Activated naive CD4-positive, alpha-beta T cell treated with anti-CD3 and anti-CD28 coated beads for 36 hours (primary cell): ENCODE measurements at regions not wholly inside any gene's neighbourhood (a gene's known extent, or its start where the extent isn't known, plus 50 kb on each side); places are given as distances from the start of the nearest gene placed in this dataset.
"Not testable (repeated sequence)": the region's sequence is repeated elsewhere in the genome, so short reads cannot be mapped to it uniquely, and the experiment has no call there.

Source experiments
- CTCF ChIA-PET: fragments of 350-600 bp; sonication (Branson Sonifier 250); formaldehyde crosslinking; loops from one replicate; lab custom pipeline; 2021; ENCODE audit warnings: antibody characterized with exemption; lab: Charles Lee
- DNase-seq: peaks from one replicate; pipeline ENCODE4 v3.0.0-alpha.2; 2020
- H3K27ac Mint-ChIP-seq: one replicate; pipeline ENCODE4 v1.8.0; 2021; ENCODE audit warnings: mild to moderate bottlenecking, mixed read lengths
- H3K27me3 Mint-ChIP-seq: one replicate; pipeline ENCODE4 v1.8.0; 2021; ENCODE audit warnings: low read depth, mixed read lengths
- H3K36me3 Mint-ChIP-seq: one replicate; pipeline ENCODE4 v1.8.0; 2021; ENCODE audit warnings: low read depth, mixed read lengths
- H3K4me1 Mint-ChIP-seq: one replicate; pipeline ENCODE4 v1.8.0; 2021; ENCODE audit warnings: low read depth, mixed read lengths
- H3K4me3 Mint-ChIP-seq: one replicate; pipeline ENCODE4 v1.8.0; 2021; ENCODE audit warnings: mild to moderate bottlenecking, moderate library complexity, mixed read lengths
- H3K9me3 Mint-ChIP-seq: one replicate; pipeline ENCODE4 v1.8.0; 2021; ENCODE audit warnings: mixed read lengths
- intact Hi-C: fragments of 100-400 bp; cut with micrococcal nuclease; formaldehyde crosslinking; loops from one replicate; pipeline ENCODE4 v1.15.1; 2023

DNA sequence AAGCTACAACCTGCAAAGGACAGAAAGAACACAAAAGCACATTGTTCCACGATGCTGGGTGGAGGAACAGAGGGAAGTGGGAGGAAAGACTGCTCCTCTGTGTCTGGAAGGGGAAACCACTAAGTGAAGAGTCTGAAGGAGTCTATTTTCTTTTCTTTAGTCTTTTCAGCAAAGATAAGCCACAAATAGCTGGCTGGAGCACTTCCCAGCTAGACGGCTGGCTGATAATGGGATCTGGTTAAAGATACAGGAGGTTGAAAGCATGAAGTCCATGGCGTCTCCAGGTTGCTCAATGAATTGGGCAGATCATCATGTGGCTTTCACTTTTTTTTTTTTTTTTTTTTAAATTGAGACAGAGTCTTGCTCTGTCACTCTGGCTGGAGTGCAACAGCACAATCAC is 154.0 kb upstream of the KCNG1 start:
- H3K4me1 Mint-ChIP-seq, result no peaks in the 10 kb centered on the region
- no peaks in the 10 kb centered on the region for H3K36me3 Mint-ChIP-seq
- intact Hi-C loops, result no loop called here
- CTCF ChIA-PET, result no interaction called here
- no peak overlapping the region for H3K4me3 Mint-ChIP-seq
- H3K27ac Mint-ChIP-seq, result no peak overlapping the region
- H3K27me3 Mint-ChIP-seq, result peaks cover 33% of the 10 kb centered on the region
- no peak for DNase-seq
- no peaks in the 10 kb centered on the region for H3K9me3 Mint-ChIP-seq

DNA sequence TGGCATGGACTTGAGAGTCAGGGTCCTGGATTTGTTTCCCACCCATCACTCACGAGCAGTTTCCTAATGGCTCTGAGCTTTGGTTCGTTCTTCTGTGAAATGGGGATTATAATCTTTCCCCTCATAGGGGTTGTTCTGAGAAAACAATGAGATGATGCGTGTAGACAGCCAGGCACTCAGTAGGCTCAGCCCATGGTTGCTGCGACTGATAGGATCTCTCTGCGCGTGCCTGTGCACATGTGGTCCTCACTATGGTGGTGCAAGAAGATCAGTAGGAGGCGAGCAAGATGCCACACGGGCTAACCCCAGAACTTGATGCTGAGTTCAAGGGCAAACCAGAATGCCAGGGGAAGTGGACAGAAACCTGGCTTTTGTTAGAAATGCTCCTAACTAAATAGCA is 153.5 kb upstream of the KCNG1 start:
- Mint-ChIP-seq H3K4me1 (no peaks in the 10 kb centered on the region), H3K27me3 (peaks cover 34% of the 10 kb centered on the region), H3K9me3 (no peaks in the 10 kb centered on the region), H3K4me3 (no peak overlapping the region), H3K36me3 (no peaks in the 10 kb centered on the region), H3K27ac (no peak overlapping the region)
- intact Hi-C loops, result no loop called here
- CTCF ChIA-PET, result no interaction called here
- no peak for DNase-seq

DNA sequence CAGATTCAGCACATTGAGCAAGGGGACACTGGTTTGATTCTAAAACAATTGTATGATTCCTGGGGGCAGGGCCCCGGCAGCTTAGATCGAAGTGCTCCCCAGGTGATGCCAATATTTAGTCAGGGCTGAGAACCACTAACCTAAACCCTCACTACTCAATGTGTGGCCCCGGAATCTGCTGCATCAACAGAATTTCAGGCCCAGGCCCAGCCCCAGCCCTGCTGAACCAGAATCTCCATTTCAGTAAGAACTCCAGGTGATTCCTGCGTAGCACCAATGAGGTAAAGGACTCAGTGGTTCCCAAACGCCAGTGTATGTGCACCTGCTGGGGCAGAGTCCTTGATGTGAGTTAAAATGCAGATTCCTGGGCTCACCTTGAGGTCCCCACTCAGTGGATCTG is 152.8 kb upstream of the KCNG1 start:
- Mint-ChIP-seq H3K9me3 (no peaks in the 10 kb centered on the region), H3K4me3 (no peak overlapping the region), H3K36me3 (no peaks in the 10 kb centered on the region), H3K27me3 (peaks cover 34% of the 10 kb centered on the region), H3K27ac (no peak overlapping the region), H3K4me1 (no peaks in the 10 kb centered on the region)
- CTCF ChIA-PET, result no interaction called here
- no peak for DNase-seq
- intact Hi-C loops, result no loop called here

DNA sequence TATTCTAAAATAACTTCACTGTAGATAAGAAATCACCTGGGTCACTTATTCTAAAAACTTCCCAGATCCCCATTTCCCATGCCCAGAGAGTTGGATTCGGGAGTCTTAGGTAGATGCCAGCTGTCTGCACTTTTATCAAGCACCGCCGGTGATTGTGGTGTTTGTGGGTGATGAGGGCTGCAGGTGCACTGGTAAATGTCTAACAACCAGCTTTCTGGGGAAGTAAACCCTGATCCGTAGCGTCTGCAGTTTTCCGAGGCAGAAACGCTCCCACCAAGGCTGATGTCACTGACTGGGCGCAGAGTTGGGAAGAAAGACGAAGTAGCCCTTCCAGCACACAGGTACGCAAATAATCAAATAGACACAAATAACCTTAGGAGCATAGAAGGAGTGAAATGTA is 152.2 kb upstream of the KCNG1 start:
- Mint-ChIP-seq H3K36me3 (no peaks in the 10 kb centered on the region), H3K27ac (no peak overlapping the region), H3K4me3 (no peak overlapping the region), H3K4me1 (no peaks in the 10 kb centered on the region), H3K9me3 (no peaks in the 10 kb centered on the region), H3K27me3 (peaks cover 33% of the 10 kb centered on the region)
- intact Hi-C loops, result no loop called here
- DNase-seq, result no peak
- CTCF ChIA-PET, result no interaction called here

DNA sequence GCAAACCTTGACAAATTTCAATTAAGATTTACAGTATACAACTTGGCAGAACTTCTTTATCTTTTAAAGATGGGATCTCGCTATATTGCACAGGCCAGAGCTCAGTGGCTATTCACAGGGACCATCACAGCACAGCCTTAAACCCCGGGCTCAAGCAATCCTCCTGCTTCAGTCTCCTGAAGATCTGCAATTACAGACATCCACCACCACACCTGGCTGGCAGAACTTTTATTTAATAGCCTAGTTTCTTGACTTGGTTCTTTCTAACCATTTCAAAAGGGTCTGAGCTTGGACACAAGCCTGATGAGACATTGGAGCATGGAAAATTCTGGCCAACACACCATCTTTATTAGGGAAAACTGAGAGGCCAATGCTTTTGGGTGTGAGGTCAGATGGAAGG is 151.6 kb upstream of the KCNG1 start:
- H3K4me1 Mint-ChIP-seq, result no peaks in the 10 kb centered on the region
- no peak overlapping the region for H3K4me3 Mint-ChIP-seq
- peaks cover 35% of the 10 kb centered on the region for H3K27me3 Mint-ChIP-seq

DNA sequence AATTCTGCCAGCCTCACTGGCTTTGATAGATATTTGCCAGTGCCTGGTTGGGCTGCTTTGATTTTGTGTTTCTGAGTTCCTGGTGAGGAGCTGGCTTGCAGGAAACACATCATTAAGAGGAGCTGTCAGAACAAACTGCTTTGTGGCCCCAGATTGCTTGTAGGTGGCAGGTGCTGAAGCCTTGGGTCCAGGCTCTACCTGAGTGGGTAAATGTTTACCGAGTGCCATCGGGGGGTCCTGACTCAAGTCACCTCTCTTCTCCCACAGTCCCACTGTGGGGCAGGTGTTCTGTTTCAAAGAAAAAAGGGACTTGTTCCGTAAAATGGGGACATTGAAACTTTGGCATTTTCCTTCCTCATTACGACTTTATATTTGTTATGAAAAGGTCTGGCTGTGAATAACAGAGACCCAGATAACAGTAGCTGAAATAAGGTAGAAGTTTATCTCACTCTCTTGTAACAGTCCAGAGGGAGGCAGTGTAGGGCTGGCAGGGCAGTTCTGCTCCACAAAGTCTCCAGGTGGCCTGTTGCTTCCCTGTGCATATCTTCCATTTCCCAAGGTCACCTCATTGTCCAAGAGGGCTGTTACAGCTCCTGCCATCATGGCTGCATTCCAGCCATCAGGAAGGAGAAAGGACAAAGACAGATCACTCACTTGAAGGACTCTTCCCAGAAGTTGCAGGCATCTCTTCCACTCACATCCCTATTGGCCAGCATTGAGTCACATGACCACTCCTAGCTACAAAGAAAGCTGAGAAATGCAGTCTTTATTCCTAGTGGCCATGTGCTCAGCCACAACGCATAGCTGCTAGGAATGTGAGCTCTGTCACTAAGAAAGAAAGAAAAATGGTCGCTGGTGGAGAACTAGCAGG is 149.9 kb upstream of the KCNG1 start:
- Mint-ChIP-seq H3K36me3 (no peaks in the 10 kb centered on the region), H3K27me3 (peaks cover 30% of the 10 kb centered on the region)

More for the DNA sequence above, 151.6 kb upstream of the KCNG1 start:
- Mint-ChIP-seq H3K27ac (no peak overlapping the region), H3K9me3 (no peaks in the 10 kb centered on the region), H3K36me3 (no peaks in the 10 kb centered on the region)
- intact Hi-C loops, result no loop called here
- CTCF ChIA-PET, result no interaction called here
- no peak for DNase-seq

DNA sequence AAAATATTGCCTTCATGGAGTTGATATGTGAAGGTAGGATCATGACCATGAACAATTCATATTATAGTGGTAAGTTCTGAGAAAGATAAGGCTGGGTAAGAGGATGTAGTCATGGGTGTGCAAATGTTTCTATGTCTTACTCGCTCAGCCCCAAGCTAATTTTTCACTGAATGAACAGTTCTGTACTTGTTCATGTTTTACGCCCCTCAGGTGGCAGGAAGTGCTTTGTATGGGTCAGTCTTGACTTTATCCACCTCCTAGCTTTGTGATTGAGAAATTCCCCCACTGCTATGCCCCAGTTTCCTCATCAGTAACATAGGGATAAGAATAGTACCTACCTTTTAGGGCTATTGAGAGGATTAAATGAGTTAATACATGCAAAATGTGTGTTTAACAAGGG is 148.2 kb upstream of the KCNG1 start:
- CTCF ChIA-PET, result no interaction called here
- Mint-ChIP-seq H3K9me3 (no peaks in the 10 kb centered on the region), H3K36me3 (no peaks in the 10 kb centered on the region), H3K27ac (no peak overlapping the region), H3K4me3 (no peak overlapping the region), H3K4me1 (no peaks in the 10 kb centered on the region), H3K27me3 (peaks cover 30% of the 10 kb centered on the region)
- no peak for DNase-seq
- intact Hi-C loops, result no loop called here

More for the DNA sequence above, 149.9 kb upstream of the KCNG1 start:
- intact Hi-C loops, result no loop called here
- DNase-seq, result no peak
- H3K4me3 Mint-ChIP-seq, result no peak overlapping the region
- CTCF ChIA-PET, result interaction anchor here (0.5 to 1.5 kb wide), 2 partner anchors 23 to 134 kb away, joined by 3 read pairs; no protein-coding TSS in a partner anchor
- H3K9me3 Mint-ChIP-seq, result no peaks in the 10 kb centered on the region
- no peak overlapping the region for H3K27ac Mint-ChIP-seq
- no peaks in the 10 kb centered on the region for H3K4me1 Mint-ChIP-seq

DNA sequence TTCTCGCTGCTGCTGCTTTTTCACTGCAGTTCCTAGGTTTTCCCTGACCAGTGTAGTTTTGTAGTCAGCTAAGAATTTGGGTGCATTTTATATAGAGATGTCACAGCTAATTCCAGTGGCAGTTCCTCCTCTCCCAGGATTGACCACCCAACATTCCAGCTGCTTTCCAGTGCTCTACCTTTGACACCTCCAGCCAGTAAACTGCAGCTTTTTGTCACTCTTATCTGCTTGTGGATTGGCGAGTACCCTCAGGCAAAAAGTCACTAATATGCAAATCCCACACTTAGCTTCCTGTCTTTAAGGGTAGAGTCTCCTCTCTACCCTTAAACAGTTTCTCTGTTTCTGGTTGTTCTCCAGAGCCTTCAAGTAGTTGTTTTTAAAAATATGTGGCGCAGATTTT is 146.9 kb upstream of the KCNG1 start:
- H3K27ac Mint-ChIP-seq, result no peak overlapping the region
- no peaks in the 10 kb centered on the region for H3K36me3 Mint-ChIP-seq
- CTCF ChIA-PET, result interaction anchor here (0.6 kb wide), 1 partner anchor 40 kb away, joined by 3 read pairs; no protein-coding TSS in a partner anchor
- DNase-seq, result no peak
- no peak overlapping the region for H3K4me3 Mint-ChIP-seq
- peaks cover 27% of the 10 kb centered on the region for H3K27me3 Mint-ChIP-seq
- no peaks in the 10 kb centered on the region for H3K4me1 Mint-ChIP-seq
- H3K9me3 Mint-ChIP-seq, result no peaks in the 10 kb centered on the region
- intact Hi-C loops, result no loop called here

DNA sequence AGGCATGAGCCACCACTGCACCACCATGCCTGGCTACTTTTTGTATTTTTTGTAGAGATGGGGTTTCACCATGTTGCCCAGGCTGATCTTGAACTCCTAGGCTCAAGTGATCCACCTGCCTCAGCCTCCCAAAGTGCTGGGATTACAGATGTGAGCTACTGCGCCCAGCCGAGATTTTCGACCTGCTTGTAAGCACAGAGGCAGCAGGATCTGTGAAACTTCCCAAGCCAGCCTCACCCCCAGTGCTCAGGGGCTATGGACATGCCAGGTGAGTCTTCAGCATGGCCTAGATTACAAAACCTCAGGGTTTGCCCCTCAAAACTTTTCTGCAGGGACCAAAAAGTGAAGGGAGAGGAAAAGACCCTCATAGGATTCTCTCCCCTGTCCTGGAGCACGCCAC is 145.0 kb upstream of the KCNG1 start:
- H3K4me1 Mint-ChIP-seq, H3K9me3 Mint-ChIP-seq, H3K4me3 Mint-ChIP-seq, CTCF ChIA-PET, H3K27ac Mint-ChIP-seq, DNase-seq, intact Hi-C loops, H3K36me3 Mint-ChIP-seq: not testable (repeated sequence)
- H3K27me3 Mint-ChIP-seq, result peaks cover 25% of the 10 kb centered on the region

DNA sequence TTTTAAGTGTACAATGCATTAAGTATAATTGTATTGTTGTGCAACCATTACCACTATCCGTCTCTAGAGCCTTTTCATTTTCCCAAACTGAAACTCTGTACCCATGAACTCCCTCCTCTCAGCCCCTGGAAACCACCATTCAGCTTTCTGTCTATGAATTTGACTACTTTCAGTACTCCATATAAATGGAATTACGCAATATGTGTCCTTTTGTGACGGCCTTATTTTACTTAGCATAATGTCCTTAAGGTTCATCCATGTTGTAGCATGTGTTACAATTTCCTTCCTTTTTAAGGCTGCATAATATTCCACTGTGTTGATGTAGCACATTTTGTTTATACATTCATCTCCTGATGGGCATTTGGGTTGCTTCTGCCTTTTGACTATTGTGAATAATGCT is 143.6 kb upstream of the KCNG1 start:
- Mint-ChIP-seq H3K36me3 (no peaks in the 10 kb centered on the region), H3K4me1 (no peaks in the 10 kb centered on the region), H3K9me3 (no peaks in the 10 kb centered on the region), H3K4me3 (no peak overlapping the region), H3K27me3 (peaks cover 21% of the 10 kb centered on the region), H3K27ac (no peak overlapping the region)
- DNase-seq, result no peak
- intact Hi-C loops, result no loop called here
- CTCF ChIA-PET, result no interaction called here

DNA sequence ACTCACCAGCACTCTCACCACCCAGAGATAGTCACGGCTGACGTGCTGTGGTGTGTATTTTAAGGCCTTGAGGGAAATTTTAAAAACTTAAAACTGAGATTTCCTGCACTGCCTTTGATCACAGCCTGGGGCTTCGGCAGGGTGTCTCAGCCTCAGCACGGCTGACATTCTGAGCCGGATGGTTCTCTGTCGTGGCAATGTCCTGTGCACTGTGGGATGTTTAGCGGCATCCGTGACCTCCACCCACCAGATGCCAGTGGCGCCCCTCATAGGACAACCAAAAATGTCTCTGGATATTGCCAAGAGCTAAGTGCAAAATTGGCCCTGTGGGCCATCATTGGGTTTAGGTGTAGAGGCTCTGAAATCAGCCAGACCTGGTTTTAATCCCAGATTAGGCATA is 142.2 kb upstream of the KCNG1 start:
- DNase-seq, result no peak
- H3K9me3 Mint-ChIP-seq, result no peaks in the 10 kb centered on the region
- no peak overlapping the region for H3K27ac Mint-ChIP-seq
- CTCF ChIA-PET, result interaction anchor here (1.0 kb wide), 1 partner anchor 184 kb away, joined by 3 read pairs; no protein-coding TSS in a partner anchor
- H3K36me3 Mint-ChIP-seq, result no peaks in the 10 kb centered on the region
- no peak overlapping the region for H3K4me3 Mint-ChIP-seq
- peaks cover 21% of the 10 kb centered on the region for H3K27me3 Mint-ChIP-seq
- H3K4me1 Mint-ChIP-seq, result no peaks in the 10 kb centered on the region
- intact Hi-C loops, result no loop called here

DNA sequence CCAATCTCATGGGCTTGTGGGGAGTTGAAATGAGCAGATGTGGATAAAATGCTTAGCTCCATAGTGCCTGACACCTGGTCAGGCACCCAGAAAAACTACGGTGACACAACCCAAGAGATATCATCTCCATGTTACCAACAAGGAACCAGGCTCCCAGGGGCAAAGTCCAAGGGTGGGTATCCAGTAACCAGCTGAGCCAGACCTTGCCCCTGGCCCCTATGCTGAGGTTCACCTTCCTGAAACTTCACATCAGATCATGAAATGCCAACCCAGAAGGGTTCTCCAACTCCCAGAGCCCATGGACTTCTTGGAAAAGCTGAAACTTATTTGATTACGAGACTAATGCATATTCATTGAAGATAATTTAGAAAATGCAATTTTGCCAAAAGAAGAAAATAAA is 141.8 kb upstream of the KCNG1 start:
- CTCF ChIA-PET, result interaction anchor here (1.0 kb wide), 1 partner anchor 183 kb away, joined by 3 read pairs; no protein-coding TSS in a partner anchor
- H3K27me3 Mint-ChIP-seq, result peaks cover 20% of the 10 kb centered on the region
- DNase-seq, result no peak
- no peak overlapping the region for H3K4me3 Mint-ChIP-seq
- no peak overlapping the region for H3K27ac Mint-ChIP-seq
- no peaks in the 10 kb centered on the region for H3K36me3 Mint-ChIP-seq
- H3K4me1 Mint-ChIP-seq, result no peaks in the 10 kb centered on the region
- H3K9me3 Mint-ChIP-seq, result no peaks in the 10 kb centered on the region
- intact Hi-C loops, result no loop called here

DNA sequence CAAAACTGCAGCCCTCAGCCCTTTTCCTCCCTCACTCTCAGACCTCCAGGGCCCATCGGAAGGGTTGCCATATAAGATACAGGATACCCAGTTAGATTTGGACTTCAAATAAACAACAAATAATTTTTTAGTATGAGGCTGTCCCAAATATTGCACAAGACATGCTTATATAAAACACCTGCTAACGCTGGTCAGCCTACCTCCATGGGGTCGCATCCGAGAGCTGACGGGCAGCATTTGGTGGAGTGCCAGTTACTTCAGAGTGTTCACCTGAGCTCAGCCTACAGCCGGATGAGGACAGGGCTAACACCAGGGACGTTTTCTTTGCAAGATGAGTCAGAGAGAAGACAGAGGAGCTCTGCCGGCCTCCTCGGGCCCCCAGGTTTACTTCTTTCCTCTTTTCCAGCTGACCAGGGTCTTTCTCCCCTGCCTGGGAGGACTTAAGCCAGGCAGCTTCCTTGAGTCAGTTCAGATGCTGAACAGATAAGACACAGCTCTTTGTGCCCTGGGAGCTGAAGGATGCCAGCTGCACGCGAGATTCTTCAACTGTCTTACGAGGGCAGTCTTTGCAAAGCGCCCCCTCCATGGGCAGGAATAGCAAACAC is 141.2 kb upstream of the KCNG1 start:
- Mint-ChIP-seq H3K4me1 (no peaks in the 10 kb centered on the region), H3K36me3 (no peaks in the 10 kb centered on the region), H3K27me3 (peaks cover 19% of the 10 kb centered on the region), H3K4me3 (no peak overlapping the region), H3K9me3 (no peaks in the 10 kb centered on the region), H3K27ac (no peak overlapping the region)
- CTCF ChIA-PET, result no interaction called here
- no peak for DNase-seq
- intact Hi-C loops, result no loop called here
